ENCODE measurements at regions not wholly inside any gene's neighbourhood (a gene's known extent, or its start where the extent isn't known, plus 50 kb on each side); places are given as distances from the start of the nearest gene placed in this dataset.

- TF ChIP-seq, protein P1, sequence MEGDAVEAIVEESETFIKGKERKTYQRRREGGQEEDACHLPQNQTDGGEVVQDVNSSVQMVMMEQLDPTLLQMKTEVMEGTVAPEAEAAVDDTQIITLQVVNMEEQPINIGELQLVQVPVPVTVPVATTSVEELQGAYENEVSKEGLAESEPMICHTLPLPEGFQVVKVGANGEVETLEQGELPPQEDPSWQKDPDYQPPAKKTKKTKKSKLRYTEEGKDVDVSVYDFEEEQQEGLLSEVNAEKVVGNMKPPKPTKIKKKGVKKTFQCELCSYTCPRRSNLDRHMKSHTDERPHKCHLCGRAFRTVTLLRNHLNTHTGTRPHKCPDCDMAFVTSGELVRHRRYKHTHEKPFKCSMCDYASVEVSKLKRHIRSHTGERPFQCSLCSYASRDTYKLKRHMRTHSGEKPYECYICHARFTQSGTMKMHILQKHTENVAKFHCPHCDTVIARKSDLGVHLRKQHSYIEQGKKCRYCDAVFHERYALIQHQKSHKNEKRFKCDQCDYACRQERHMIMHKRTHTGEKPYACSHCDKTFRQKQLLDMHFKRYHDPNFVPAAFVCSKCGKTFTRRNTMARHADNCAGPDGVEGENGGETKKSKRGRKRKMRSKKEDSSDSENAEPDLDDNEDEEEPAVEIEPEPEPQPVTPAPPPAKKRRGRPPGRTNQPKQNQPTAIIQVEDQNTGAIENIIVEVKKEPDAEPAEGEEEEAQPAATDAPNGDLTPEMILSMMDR (conservative IDR thresholded peaks at IDR 0.05; ENCODE audit: low read length), result no peak
- H3K4me1 ChIP-seq (ENCODE audit: insufficient read depth, low read length, poor library complexity, severe bottlenecking), result no peaks in the 10 kb centered on the region
- no peaks in the 10 kb centered on the region for H3F3A ChIP-seq (ENCODE audit: low read depth)
- no peaks in the 10 kb centered on the region for H3K9me3 ChIP-seq (ENCODE audit: insufficient read depth, low read depth, low read length)
- H2AFZ ChIP-seq (ENCODE audit: low read length), result no peak overlapping the region
- no peak overlapping the region for H3K9ac ChIP-seq (ENCODE audit: low read depth, low read length, poor library complexity, severe bottlenecking)
- no peaks in the 10 kb centered on the region for H4K20me1 ChIP-seq (ENCODE audit: insufficient read depth, low read length, poor library complexity, severe bottlenecking)
- H3K4me3 ChIP-seq (ENCODE audit: low read length, poor library complexity, severe bottlenecking), result no peak overlapping the region
- H3K36me3 ChIP-seq (ENCODE audit: insufficient read depth, low read length), result no peaks in the 10 kb centered on the region
- no peaks in the 10 kb centered on the region for H3K79me2 ChIP-seq (ENCODE audit: insufficient read depth, low read length)
- no peaks in the 10 kb centered on the region for H3K27me3 ChIP-seq (ENCODE audit: insufficient read depth, low read length, poor library complexity, severe bottlenecking)
- no peak overlapping the region for H3K4me2 ChIP-seq (ENCODE audit: low read depth, low read length, poor library complexity, severe bottlenecking)
- H3K9me2 ChIP-seq (replicated peaks; ENCODE audit: low read depth, low read length), result no peaks in the 10 kb centered on the region
Observed at GRCh38 chr10:109624939-109625338, 298.4 kb downstream of the XPNPEP1 start.

GRCh38 chr10:109622566-109622965 lies 300.7 kb downstream of the XPNPEP1 start:
- no peaks in the 10 kb centered on the region for H3K79me2 ChIP-seq (ENCODE audit: insufficient read depth, low read length)
- TF ChIP-seq, protein P1 (conservative IDR thresholded peaks at IDR 0.05; ENCODE audit: low read length), result no peak
- TF ChIP-seq EZH2phosphoT487 (IDR thresholded peaks at IDR 0.05; ENCODE audit: borderline replicate concordance), result no peak
- no peaks in the 10 kb centered on the region for H3K9me2 ChIP-seq (replicated peaks; ENCODE audit: low read depth, low read length)
- H3K9me3 ChIP-seq (ENCODE audit: insufficient read depth, low read depth, low read length), result no peaks in the 10 kb centered on the region
- no peaks in the 10 kb centered on the region for H3K36me3 ChIP-seq (ENCODE audit: insufficient read depth, low read length)
- no peak overlapping the region for H3K4me3 ChIP-seq (ENCODE audit: low read length, poor library complexity, severe bottlenecking)
- no peaks in the 10 kb centered on the region for H3K27me3 ChIP-seq (ENCODE audit: insufficient read depth, low read length, poor library complexity, severe bottlenecking)
- no peak overlapping the region for H2AFZ ChIP-seq (ENCODE audit: low read length)
- H3K4me2 ChIP-seq (ENCODE audit: low read depth, low read length, poor library complexity, severe bottlenecking), result no peak overlapping the region
- H3K4me1 ChIP-seq (ENCODE audit: insufficient read depth, low read length, poor library complexity, severe bottlenecking), result no peaks in the 10 kb centered on the region
- H3F3A ChIP-seq (ENCODE audit: low read depth), result no peaks in the 10 kb centered on the region
- no peak overlapping the region for H3K9ac ChIP-seq (ENCODE audit: low read depth, low read length, poor library complexity, severe bottlenecking)
- H4K20me1 ChIP-seq (ENCODE audit: insufficient read depth, low read length, poor library complexity, severe bottlenecking), result no peaks in the 10 kb centered on the region

DNA sequence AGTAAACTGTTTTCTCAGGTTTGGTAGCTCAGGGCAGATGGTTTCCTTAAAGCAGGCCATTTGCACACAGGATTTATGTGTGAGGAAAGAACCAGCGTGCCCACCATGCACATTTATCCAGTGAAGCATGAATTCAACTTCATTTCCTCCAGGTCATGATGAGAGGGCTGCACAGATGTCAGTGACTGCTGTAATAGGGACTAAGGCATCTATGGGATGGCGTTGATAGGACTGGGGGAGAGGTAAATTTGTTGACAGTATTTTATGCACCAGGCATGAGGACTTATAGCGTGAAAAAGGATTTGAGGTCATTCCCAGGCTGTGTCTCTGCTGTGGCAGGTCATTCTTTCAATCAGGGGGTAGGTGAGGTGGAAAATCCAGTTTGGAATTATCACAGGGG lies 302.9 kb downstream of the XPNPEP1 start:
- Histone ChIP-seq H3K36me3 (ENCODE audit: insufficient read depth, low read length) (no peaks in the 10 kb centered on the region), H3K27me3 (ENCODE audit: insufficient read depth, low read length, poor library complexity, severe bottlenecking) (no peaks in the 10 kb centered on the region), H3K4me2 (ENCODE audit: low read depth, low read length, poor library complexity, severe bottlenecking) (no peak overlapping the region), H3K9me3 (ENCODE audit: insufficient read depth, low read depth, low read length) (no peaks in the 10 kb centered on the region), H3K9ac (ENCODE audit: low read depth, low read length, poor library complexity, severe bottlenecking) (no peak overlapping the region), H4K20me1 (ENCODE audit: insufficient read depth, low read length, poor library complexity, severe bottlenecking) (no peaks in the 10 kb centered on the region), H3K4me1 (ENCODE audit: insufficient read depth, low read length, poor library complexity, severe bottlenecking) (no peaks in the 10 kb centered on the region), H3K4me3 (ENCODE audit: low read length, poor library complexity, severe bottlenecking) (no peak overlapping the region), H3F3A (ENCODE audit: low read depth) (no peaks in the 10 kb centered on the region), H3K79me2 (ENCODE audit: insufficient read depth, low read length) (no peaks in the 10 kb centered on the region), H3K9me2 (replicated peaks; ENCODE audit: low read depth, low read length) (no peaks in the 10 kb centered on the region), H2AFZ (ENCODE audit: low read length) (no peak overlapping the region)
- TF ChIP-seq, protein P1 (conservative IDR thresholded peaks at IDR 0.05; ENCODE audit: low read length), result no peak
- TF ChIP-seq EZH2phosphoT487 (IDR thresholded peaks at IDR 0.05; ENCODE audit: borderline replicate concordance), result no peak

Measured in Loucy (cell line).